Liver (tissue), 8 donors: ENCODE measurements at regions not wholly inside any gene's neighbourhood (a gene's known extent, or its start where the extent isn't known, plus 50 kb on each side); places are given as distances from the start of the nearest gene placed in this dataset.

Experiments used
- DNase-seq: peaks from one replicate; pipeline ENCODE4 v3.0.0-alpha.2; 2017; ENCODE audit warnings: low spot score
- H3K27ac ChIP-seq, 2 donors: one replicate each; pipeline ENCODE4 v1.7.0; 2013; ENCODE audit warnings: inconsistent platforms in 2 of 2, low read length in 2 of 2, control low read depth in 1 of 2, low read depth in 1 of 2, mild to moderate bottlenecking in 1 of 2
- H3K27me3 ChIP-seq, 4 donors: one replicate each; pipeline versions ENCODE4 v1.6.1 to v1.7.0; 2013; ENCODE audit warnings: low read length in 3 of 4, inconsistent platforms in 1 of 4, mild to moderate bottlenecking in 1 of 4, moderate library complexity in 1 of 4; ENCODE audit not compliant: control insufficient read depth in 4 of 4, insufficient read depth in 4 of 4
- H3K36me3 ChIP-seq, 4 donors: one replicate each; pipeline versions ENCODE4 v1.6.1 to v1.7.0; 2013; ENCODE audit warnings: low read length in 3 of 4, mild to moderate bottlenecking in 3 of 4, low read depth in 1 of 4, moderate library complexity in 1 of 4; ENCODE audit not compliant: control insufficient read depth in 4 of 4, insufficient read depth in 3 of 4
- H3K4me1 ChIP-seq, 4 donors: one replicate each; pipeline versions ENCODE4 v1.6.1 to v1.7.0; 2013; ENCODE audit warnings: low read length in 3 of 4, mild to moderate bottlenecking in 3 of 4, moderate library complexity in 1 of 4; ENCODE audit not compliant: control insufficient read depth in 4 of 4, insufficient read depth in 4 of 4
- H3K4me3 ChIP-seq, 3 donors: one replicate each; pipeline versions ENCODE4 v1.6.1 to v1.7.0; 2013; ENCODE audit warnings: low read length in 3 of 3, control low read depth in 1 of 3, low read depth in 1 of 3, mild to moderate bottlenecking in 1 of 3
- H3K9ac ChIP-seq, 2 donors: one replicate each; pipeline ENCODE4 v1.7.0; 2013; ENCODE audit warnings: low read length in 2 of 2, mild to moderate bottlenecking in 2 of 2, moderate library complexity in 2 of 2, control low read depth in 1 of 2, low read depth in 1 of 2
- H3K9me3 ChIP-seq, 4 donors: one replicate each; pipeline versions ENCODE4 v1.6.1 to v1.7.0; 2013; ENCODE audit warnings: low read length in 3 of 4; ENCODE audit not compliant: control insufficient read depth in 4 of 4
- EGR1 ChIP-seq, 2 donors: IDR thresholded peaks; 2 replicates each; pipeline ENCODE4 v1.6.1; 2016 to 2018; ENCODE audit warnings: antibody characterized with exemption in 2 of 2, low read depth in 2 of 2
- FOXA1 ChIP-seq: IDR thresholded peaks from 2 replicates; pipeline ENCODE4 v1.6.1; 2016; ENCODE audit warnings: antibody characterized with exemption
- FOXA2 ChIP-seq: IDR thresholded peaks from 2 replicates; pipeline ENCODE4 v1.6.1; 2016; ENCODE audit warnings: antibody characterized with exemption
- GABPA ChIP-seq, 2 donors: IDR thresholded peaks in 1 of 2; conservative IDR thresholded peaks in 1 of 2; 2 replicates each; pipeline ENCODE4 v1.6.1; 2016; ENCODE audit warnings: antibody characterized with exemption in 2 of 2, mild to moderate bottlenecking in 1 of 2, moderate library complexity in 1 of 2
- HNF4A ChIP-seq, 2 donors: conservative IDR thresholded peaks; 2 replicates each; pipeline ENCODE4 v1.6.1; 2016; ENCODE audit warnings: antibody characterized with exemption in 2 of 2, mild to moderate bottlenecking in 2 of 2
- HNF4G ChIP-seq: IDR thresholded peaks from 2 replicates; pipeline ENCODE4 v1.6.1; 2016; ENCODE audit warnings: antibody characterized with exemption
- JUND ChIP-seq, 2 donors: IDR thresholded peaks; 2 replicates each; pipeline ENCODE4 v1.6.1; 2016; ENCODE audit warnings: antibody characterized with exemption in 2 of 2
- NR2F2 ChIP-seq: IDR thresholded peaks from 2 replicates; pipeline ENCODE4 v1.6.1; 2016; ENCODE audit warnings: antibody characterized with exemption
- RAD21 ChIP-seq, 2 donors: IDR thresholded peaks; 2 replicates each; pipeline ENCODE4 v1.6.1; 2016; ENCODE audit warnings: antibody characterized with exemption in 2 of 2, mild to moderate bottlenecking in 2 of 2
- RXRA ChIP-seq, 2 donors: IDR thresholded peaks; 2 replicates each; pipeline ENCODE4 v1.6.1; 2017 to 2018; ENCODE audit warnings: antibody characterized with exemption in 2 of 2, mild to moderate bottlenecking in 1 of 2
- SP1 ChIP-seq: IDR thresholded peaks from 2 replicates; pipeline ENCODE4 v1.6.1; 2018; ENCODE audit warnings: antibody characterized with exemption, mild to moderate bottlenecking
- TAF1 ChIP-seq: conservative IDR thresholded peaks from 2 replicates; pipeline ENCODE4 v1.6.1; 2016; ENCODE audit warnings: antibody characterized with exemption, mild to moderate bottlenecking
- YY1 ChIP-seq: IDR thresholded peaks from 2 replicates; pipeline ENCODE4 v1.6.1; 2016; ENCODE audit warnings: antibody characterized with exemption, mild to moderate bottlenecking
- WGBS: extraction: QIAGEN DNeasy Blood & Tissue Kit; methylation state at CpG from one replicate; pipeline ENCODE4 v1.1.7; 2013; 5-methylcytosine and 5-hydroxymethylcytosine counted together
- TF ChIP-seq, protein P1 (sequence below): fragments of 150-350 bp; IDR thresholded peaks from 2 replicates; pipeline ENCODE4 v1.5.1; 2017; ENCODE audit warnings: improper control_type of control experiment, low read depth, low read length; ENCODE audit not compliant: missing input control
- TF ChIP-seq, protein P2 (sequence below): IDR thresholded peaks from 2 replicates; pipeline ENCODE4 v1.6.1; 2016; ENCODE audit warnings: antibody characterized with exemption
- TF ChIP-seq, protein P3 (sequence below): IDR thresholded peaks from 2 replicates; pipeline ENCODE4 v1.6.1; 2016; ENCODE audit warnings: antibody characterized with exemption, mild to moderate bottlenecking
- TF ChIP-seq, protein P4 (sequence below): IDR thresholded peaks from 2 replicates; pipeline ENCODE4 v1.6.1; 2016; ENCODE audit warnings: antibody characterized with exemption
- donor health status: healthy.
- donor health status: healthy.
- donor health status: healthy.
- donor health status: healthy.
- donor health status: healthy.

DNA sequence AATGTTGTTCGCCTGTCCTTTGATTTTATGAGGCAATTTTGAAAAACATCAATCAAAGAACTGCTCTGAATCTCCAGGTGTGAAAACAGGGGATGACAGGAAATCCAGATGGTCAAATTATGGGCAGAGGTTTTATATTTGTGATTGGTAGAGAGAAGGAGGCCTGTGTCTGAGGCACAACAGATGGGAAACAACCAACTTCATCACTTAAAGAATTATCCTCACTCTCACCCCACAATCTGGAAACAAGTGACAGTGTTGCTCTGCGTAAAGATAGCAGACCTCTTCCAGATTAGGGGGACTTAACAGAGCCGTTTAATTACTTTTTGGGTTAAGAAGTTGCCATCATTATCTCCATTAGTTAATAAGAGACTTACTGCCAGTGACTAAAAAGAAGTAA lies 64.1 kb upstream of the EGLN3 start:
- DNase-seq, result no peak
- TF ChIP-seq NR2F2 (no peak), RAD21 (IDR thresholded peaks at IDR 0.05) (no peak), GABPA (IDR thresholded peaks at IDR 0.05 in 1 of 2, conservative IDR thresholded peaks at IDR 0.05 in 1 of 2) (no peak), FOXA2 (no peak), JUND (IDR thresholded peaks at IDR 0.05) (no peak), EGR1 (IDR thresholded peaks at IDR 0.05; ENCODE audit: low read depth in 2 of 2) (no peak), HNF4G (no peak), RXRA (IDR thresholded peaks at IDR 0.05) (no peak), HNF4A (conservative IDR thresholded peaks at IDR 0.05) (no peak), YY1 (no peak), FOXA1 (no peak), TAF1 (no peak)
- TF ChIP-seq, protein P1, sequence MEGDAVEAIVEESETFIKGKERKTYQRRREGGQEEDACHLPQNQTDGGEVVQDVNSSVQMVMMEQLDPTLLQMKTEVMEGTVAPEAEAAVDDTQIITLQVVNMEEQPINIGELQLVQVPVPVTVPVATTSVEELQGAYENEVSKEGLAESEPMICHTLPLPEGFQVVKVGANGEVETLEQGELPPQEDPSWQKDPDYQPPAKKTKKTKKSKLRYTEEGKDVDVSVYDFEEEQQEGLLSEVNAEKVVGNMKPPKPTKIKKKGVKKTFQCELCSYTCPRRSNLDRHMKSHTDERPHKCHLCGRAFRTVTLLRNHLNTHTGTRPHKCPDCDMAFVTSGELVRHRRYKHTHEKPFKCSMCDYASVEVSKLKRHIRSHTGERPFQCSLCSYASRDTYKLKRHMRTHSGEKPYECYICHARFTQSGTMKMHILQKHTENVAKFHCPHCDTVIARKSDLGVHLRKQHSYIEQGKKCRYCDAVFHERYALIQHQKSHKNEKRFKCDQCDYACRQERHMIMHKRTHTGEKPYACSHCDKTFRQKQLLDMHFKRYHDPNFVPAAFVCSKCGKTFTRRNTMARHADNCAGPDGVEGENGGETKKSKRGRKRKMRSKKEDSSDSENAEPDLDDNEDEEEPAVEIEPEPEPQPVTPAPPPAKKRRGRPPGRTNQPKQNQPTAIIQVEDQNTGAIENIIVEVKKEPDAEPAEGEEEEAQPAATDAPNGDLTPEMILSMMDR, result no peak
- TF ChIP-seq, protein P2, sequence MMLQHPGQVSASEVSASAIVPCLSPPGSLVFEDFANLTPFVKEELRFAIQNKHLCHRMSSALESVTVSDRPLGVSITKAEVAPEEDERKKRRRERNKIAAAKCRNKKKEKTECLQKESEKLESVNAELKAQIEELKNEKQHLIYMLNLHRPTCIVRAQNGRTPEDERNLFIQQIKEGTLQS, result no peak
- TF ChIP-seq, protein P3, sequence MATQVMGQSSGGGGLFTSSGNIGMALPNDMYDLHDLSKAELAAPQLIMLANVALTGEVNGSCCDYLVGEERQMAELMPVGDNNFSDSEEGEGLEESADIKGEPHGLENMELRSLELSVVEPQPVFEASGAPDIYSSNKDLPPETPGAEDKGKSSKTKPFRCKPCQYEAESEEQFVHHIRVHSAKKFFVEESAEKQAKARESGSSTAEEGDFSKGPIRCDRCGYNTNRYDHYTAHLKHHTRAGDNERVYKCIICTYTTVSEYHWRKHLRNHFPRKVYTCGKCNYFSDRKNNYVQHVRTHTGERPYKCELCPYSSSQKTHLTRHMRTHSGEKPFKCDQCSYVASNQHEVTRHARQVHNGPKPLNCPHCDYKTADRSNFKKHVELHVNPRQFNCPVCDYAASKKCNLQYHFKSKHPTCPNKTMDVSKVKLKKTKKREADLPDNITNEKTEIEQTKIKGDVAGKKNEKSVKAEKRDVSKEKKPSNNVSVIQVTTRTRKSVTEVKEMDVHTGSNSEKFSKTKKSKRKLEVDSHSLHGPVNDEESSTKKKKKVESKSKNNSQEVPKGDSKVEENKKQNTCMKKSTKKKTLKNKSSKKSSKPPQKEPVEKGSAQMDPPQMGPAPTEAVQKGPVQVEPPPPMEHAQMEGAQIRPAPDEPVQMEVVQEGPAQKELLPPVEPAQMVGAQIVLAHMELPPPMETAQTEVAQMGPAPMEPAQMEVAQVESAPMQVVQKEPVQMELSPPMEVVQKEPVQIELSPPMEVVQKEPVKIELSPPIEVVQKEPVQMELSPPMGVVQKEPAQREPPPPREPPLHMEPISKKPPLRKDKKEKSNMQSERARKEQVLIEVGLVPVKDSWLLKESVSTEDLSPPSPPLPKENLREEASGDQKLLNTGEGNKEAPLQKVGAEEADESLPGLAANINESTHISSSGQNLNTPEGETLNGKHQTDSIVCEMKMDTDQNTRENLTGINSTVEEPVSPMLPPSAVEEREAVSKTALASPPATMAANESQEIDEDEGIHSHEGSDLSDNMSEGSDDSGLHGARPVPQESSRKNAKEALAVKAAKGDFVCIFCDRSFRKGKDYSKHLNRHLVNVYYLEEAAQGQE, result no peak
- TF ChIP-seq, protein P4, sequence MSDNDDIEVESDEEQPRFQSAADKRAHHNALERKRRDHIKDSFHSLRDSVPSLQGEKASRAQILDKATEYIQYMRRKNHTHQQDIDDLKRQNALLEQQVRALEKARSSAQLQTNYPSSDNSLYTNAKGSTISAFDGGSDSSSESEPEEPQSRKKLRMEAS, result no peak
- Histone ChIP-seq H3K9me3 (no peaks in the 10 kb centered on the region), H3K9ac (no peak overlapping the region), H3K4me1 (peaks cover 0 to 7% (median 0%) of the 10 kb centered on the region in 4 donors), H3K36me3 (no peaks in the 10 kb centered on the region), H3K4me3 (no peak overlapping the region), H3K27ac (no peak overlapping the region), H3K27me3 (no peaks in the 10 kb centered on the region)
- WGBS, result 75% methylated on average over 3 of the region's 3 CpGs

DNA sequence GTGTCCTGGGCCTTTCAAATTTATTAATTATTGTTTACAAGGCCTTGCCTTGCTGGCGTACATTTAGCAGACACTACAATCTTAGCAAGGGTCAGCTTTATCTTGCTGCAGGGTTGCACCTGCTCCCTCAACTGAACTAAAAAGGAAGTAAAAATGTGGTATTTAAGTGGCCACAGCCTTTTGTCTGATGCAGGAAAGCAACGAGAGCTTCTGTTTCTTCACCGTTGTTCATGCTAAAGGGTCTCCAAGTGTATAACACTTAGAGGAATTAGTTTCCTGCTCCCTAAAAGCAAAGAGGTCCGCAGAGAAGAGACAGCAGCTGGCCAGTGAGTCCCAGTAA lies 62.8 kb upstream of the EGLN3 start:
- no peak overlapping the region for H3K9ac ChIP-seq
- peaks cover 0 to 3% (median 0%) of the 10 kb centered on the region in 4 donors for H3K4me1 ChIP-seq
- no peaks in the 10 kb centered on the region for H3K36me3 ChIP-seq
- H3K27ac ChIP-seq, result no peak overlapping the region
- WGBS, result 67% methylated on average over 4 of the region's 4 CpGs
- no peaks in the 10 kb centered on the region for H3K27me3 ChIP-seq
- no peak for DNase-seq
- no peak overlapping the region for H3K4me3 ChIP-seq
- no peaks in the 10 kb centered on the region for H3K9me3 ChIP-seq
- TF ChIP-seq YY1 (no peak), FOXA2 (no peak), NR2F2 (no peak), SP1 (no peak)
